Gastroesophageal sphincter (tissue), 4 donors: ENCODE measurements at regions not wholly inside any gene's neighbourhood (a gene's known extent, or its start where the extent isn't known, plus 50 kb on each side); places are given as distances from the start of the nearest gene placed in this dataset.

Source experiments
- ATAC-seq: fragments of 150-250 bp; one replicate; pipeline ENCODE4 v1.9.1; 2016; ENCODE audit warnings: mild to moderate bottlenecking, moderate library complexity
- H3K27ac ChIP-seq, 4 donors: fragments of 200-600 bp; sonication (generic) in 3 of 4; 1 replicate in 3 of 4; 2 replicates in 1 of 4; pipeline ENCODE4 v1.5.1; 2016 to 2019
- H3K27me3 ChIP-seq: fragments of 200-600 bp; sonication (generic); one replicate; pipeline ENCODE4 v1.5.1; 2019
- H3K36me3 ChIP-seq, 2 donors: fragments of 200-600 bp; sonication (generic); one replicate each; pipeline ENCODE4 v1.5.1; 2019; ENCODE audit warnings: control low read depth in 1 of 2
- H3K4me1 ChIP-seq, 3 donors: fragments of 200-600 bp; sonication (generic); 1 replicate in 2 of 3; 2 replicates in 1 of 3; pipeline ENCODE4 v1.5.1; 2016 to 2019; ENCODE audit warnings: control low read depth in 2 of 3
- H3K4me3 ChIP-seq, 2 donors: fragments of 200-600 bp; sonication (generic); one replicate each; pipeline ENCODE4 v1.5.1; 2019; ENCODE audit warnings: mild to moderate bottlenecking in 1 of 2, moderate library complexity in 1 of 2
- H3K9me3 ChIP-seq, 3 donors: fragments of 200-600 bp; sonication (generic); one replicate each; pipeline ENCODE4 v1.5.1; 2017 to 2019; ENCODE audit warnings: control low read depth in 2 of 3
- EP300 ChIP-seq: sonication (generic); formaldehyde crosslinking; IDR thresholded peaks from one replicate; pipeline ENCODE4 v1.6.1; 2017; ENCODE audit warnings: antibody characterized with exemption, mild to moderate bottlenecking
- POLR2A ChIP-seq, 2 donors: fragments of 450-650 bp; IDR thresholded peaks; one replicate each; pipeline ENCODE4 v1.6.1; 2017; ENCODE audit warnings: antibody characterized with exemption in 2 of 2, mild to moderate bottlenecking in 2 of 2, moderate library complexity in 1 of 2
- POLR2AphosphoS5 ChIP-seq: sonication (generic); formaldehyde crosslinking; IDR thresholded peaks from one replicate; pipeline ENCODE4 v1.6.1; 2017; ENCODE audit warnings: antibody characterized with exemption
- WGBS, 2 donors: methylation state at CpG; one replicate each; pipeline ENCODE4 v1.1.5; 2018; ENCODE audit warnings: low coverage in 1 of 2; 5-methylcytosine and 5-hydroxymethylcytosine counted together
- TF ChIP-seq, protein P1 (sequence below), 4 experiments: fragments of 200-600 bp in 2 of 4; fragments of 450-650 bp in 2 of 4; sonication (generic) in 1 of 4; IDR thresholded peaks; one replicate each; pipeline ENCODE4 v1.5.1; 2017 to 2019; ENCODE audit warnings: antibody characterized with exemption in 4 of 4, mild to moderate bottlenecking in 2 of 4, moderate library complexity in 2 of 4

DNA sequence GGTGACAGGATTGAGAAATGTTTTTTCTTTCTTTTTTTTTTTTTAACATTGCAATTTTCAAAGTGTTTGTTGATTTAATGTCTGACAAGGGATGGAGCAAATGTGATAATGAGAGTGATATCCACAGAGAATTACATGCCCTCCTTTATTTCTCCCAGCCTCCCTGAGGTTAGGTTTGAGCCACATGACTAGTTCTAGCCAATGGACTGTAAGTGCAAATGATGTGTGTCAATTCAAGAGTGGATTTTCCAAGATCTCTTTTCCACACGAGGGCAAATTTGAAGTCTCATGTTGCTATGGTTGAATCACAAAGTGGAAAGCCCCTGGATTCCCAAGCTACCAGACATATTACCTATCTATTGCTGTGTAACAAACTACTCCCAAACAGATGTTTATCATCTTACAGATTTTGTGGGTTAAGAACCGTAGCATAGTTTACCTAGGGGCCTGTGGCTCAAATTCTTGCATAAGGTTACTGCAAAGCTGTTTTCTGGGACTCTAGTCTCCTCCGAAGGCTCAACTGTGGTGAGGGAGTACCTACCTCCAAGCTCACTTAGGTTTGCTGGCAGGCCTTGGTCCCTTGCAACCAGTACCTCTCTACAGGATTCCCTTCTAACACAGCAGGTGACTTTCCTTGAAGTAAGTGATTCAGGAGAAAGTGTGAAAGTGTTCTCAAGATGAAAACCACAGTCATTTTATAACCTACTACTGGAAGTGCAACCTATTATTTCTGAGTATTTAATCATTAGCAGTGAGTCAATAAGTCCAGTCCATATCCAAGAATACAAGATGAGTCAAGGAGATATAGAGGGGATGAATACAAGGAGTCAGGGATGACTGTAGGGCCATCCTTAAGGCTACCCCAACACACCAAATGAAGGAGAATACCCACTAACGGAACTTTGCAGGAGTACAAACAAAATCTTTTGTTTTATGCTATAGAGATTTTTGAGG, 533.6 kb downstream of the PTPRC start:
- no peak for ATAC-seq
- Histone ChIP-seq H3K9me3 (no peaks in the 10 kb centered on the region), H3K36me3 (no peaks in the 10 kb centered on the region), H3K4me3 (no peak overlapping the region), H3K4me1 (no peaks in the 10 kb centered on the region), H3K27me3 (no peaks in the 10 kb centered on the region), H3K27ac (no peak overlapping the region)
- TF ChIP-seq, protein P1, sequence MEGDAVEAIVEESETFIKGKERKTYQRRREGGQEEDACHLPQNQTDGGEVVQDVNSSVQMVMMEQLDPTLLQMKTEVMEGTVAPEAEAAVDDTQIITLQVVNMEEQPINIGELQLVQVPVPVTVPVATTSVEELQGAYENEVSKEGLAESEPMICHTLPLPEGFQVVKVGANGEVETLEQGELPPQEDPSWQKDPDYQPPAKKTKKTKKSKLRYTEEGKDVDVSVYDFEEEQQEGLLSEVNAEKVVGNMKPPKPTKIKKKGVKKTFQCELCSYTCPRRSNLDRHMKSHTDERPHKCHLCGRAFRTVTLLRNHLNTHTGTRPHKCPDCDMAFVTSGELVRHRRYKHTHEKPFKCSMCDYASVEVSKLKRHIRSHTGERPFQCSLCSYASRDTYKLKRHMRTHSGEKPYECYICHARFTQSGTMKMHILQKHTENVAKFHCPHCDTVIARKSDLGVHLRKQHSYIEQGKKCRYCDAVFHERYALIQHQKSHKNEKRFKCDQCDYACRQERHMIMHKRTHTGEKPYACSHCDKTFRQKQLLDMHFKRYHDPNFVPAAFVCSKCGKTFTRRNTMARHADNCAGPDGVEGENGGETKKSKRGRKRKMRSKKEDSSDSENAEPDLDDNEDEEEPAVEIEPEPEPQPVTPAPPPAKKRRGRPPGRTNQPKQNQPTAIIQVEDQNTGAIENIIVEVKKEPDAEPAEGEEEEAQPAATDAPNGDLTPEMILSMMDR (IDR thresholded peaks at IDR 0.05): no peak
- TF ChIP-seq POLR2A (IDR thresholded peaks at IDR 0.05) (no peak), EP300 (no peak)
- 70 to 77% methylated on average over 2 to 3 of the region's 4 CpGs for WGBS, 2 donors

DNA sequence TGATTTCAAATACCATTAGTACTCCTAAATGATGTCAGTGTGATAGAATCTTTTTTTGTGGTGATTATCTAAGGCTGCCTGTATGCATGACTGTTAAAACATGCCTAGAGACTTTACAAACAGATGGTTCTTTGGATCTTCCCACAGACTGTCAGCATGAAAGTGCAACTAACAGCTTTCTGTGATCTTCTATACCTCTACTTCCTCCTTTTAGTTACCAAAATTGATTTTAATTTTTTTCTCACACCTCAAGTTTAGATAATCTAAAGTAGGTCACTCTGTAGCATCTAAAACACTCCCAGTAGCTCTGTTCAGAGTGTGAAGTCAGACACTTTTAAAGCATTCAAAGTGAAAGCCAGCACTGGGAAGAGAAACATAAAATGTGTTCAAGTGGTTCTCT, 534.5 kb downstream of the PTPRC start:
- Histone ChIP-seq H3K4me1 (no peaks in the 10 kb centered on the region), H3K27ac (no peak overlapping the region), H3K4me3 (no peak overlapping the region), H3K9me3 (no peaks in the 10 kb centered on the region), H3K27me3 (no peaks in the 10 kb centered on the region), H3K36me3 (no peaks in the 10 kb centered on the region)
- ATAC-seq: no peak
- no peak for TF ChIP-seq POLR2A (IDR thresholded peaks at IDR 0.05)
- no peak for TF ChIP-seq EP300
- TF ChIP-seq, protein P1 (IDR thresholded peaks at IDR 0.05): no peak
- TF ChIP-seq POLR2AphosphoS5: no peak

DNA sequence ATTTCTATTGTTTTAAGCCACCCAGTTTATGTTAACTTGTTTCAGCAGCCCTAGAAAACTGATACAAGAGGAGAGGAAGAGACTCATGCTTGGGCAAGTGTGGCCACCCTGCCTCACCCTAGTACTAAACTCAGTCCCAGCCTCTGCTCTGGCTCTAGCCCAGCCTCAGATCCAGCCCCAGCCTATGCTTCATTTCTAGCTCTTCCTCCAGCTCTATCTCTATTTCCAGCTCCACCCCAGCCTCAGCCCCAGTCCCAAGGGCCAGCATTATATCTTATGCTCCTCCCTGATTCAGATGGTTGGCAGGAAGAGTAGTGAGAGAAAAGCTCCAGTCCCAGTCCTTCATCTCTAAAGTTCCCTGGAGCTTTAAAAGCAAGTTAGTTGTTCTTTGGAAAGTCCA, 535.5 kb downstream of the PTPRC start:
- no peak for ATAC-seq

DNA sequence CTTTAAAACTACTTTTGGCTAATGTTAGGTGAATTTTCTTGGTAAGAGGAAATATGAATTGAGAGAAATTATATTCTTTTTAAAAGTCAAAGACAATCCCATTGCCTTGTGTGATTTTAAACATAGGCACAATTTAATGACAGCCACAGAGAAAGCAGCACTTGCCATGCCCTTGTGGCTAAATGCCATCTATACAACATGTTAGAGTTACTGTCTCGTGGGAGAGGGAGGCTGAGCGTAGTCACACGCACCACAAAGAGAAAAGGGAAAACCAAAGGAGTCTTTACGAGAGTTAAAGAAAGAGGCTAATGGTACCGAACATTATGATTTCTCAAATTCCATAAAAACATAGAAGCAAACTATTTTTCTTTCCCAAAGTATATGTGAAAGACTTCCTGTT, 537.9 kb downstream of the PTPRC start:
- Histone ChIP-seq H3K4me1 (peaks cover 0 to 6% (median 0%) of the 10 kb centered on the region in 3 donors), H3K27ac (no peak overlapping the region), H3K36me3 (no peaks in the 10 kb centered on the region), H3K27me3 (no peaks in the 10 kb centered on the region), H3K4me3 (no peak overlapping the region), H3K9me3 (no peaks in the 10 kb centered on the region)
- WGBS, 2 donors: 60 to 79% methylated on average over 2 to 5 of the region's 5 CpGs
- no peak for TF ChIP-seq EP300
- TF ChIP-seq POLR2AphosphoS5: no peak
- no peak for TF ChIP-seq POLR2A (IDR thresholded peaks at IDR 0.05)
- TF ChIP-seq, protein P1 (IDR thresholded peaks at IDR 0.05): no peak
- no peak for ATAC-seq

More for the DNA sequence above, 535.5 kb downstream of the PTPRC start:
- TF ChIP-seq POLR2A (IDR thresholded peaks at IDR 0.05) (no peak), EP300 (no peak), POLR2AphosphoS5 (no peak)
- TF ChIP-seq, protein P1 (IDR thresholded peaks at IDR 0.05): no peak
- Histone ChIP-seq H3K4me1 (no peaks in the 10 kb centered on the region), H3K27ac (no peak overlapping the region), H3K4me3 (no peak overlapping the region), H3K27me3 (no peaks in the 10 kb centered on the region), H3K9me3 (no peaks in the 10 kb centered on the region), H3K36me3 (no peaks in the 10 kb centered on the region)

DNA sequence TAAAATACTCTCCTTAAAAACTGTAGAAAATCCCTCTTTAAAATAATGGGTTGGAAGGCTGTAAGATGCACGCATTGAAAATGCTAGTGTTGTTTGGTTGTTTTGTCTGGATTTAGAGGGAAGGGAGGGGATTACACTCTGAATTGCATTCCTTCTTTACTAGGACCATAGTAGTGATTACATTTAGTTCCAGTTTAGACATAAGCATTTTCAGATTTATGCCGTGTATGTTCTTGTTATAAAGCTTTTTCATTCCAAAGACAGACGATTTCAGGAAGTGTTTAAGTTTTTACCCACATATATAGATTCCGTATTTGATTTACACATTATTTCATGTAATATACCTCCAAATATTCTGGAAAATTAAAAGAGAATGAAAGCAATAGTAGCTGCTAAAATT, 538.4 kb downstream of the PTPRC start:
- no peak for TF ChIP-seq POLR2AphosphoS5
- TF ChIP-seq, protein P1 (IDR thresholded peaks at IDR 0.05): no peak
- no peak for TF ChIP-seq EP300
- TF ChIP-seq POLR2A (IDR thresholded peaks at IDR 0.05): no peak
- 69 to 76% methylated on average over 4 of the region's 4 CpGs for WGBS, 2 donors

More for the DNA sequence above, 538.4 kb downstream of the PTPRC start:
- H3K27me3 ChIP-seq: no peaks in the 10 kb centered on the region
- H3K9me3 ChIP-seq: no peaks in the 10 kb centered on the region
- H3K36me3 ChIP-seq: no peaks in the 10 kb centered on the region
- H3K27ac ChIP-seq: no peak overlapping the region
- no peak for ATAC-seq
- no peak overlapping the region for H3K4me3 ChIP-seq
- peaks cover 0 to 6% (median 0%) of the 10 kb centered on the region in 3 donors for H3K4me1 ChIP-seq
